HG03432 (cell line): ENCODE measurements at regions not wholly inside any gene's neighbourhood (a gene's known extent, or its start where the extent isn't known, plus 50 kb on each side); places are given as distances from the start of the nearest gene placed in this dataset.

Experiments
- ATAC-seq: cut with Tn5 transposase; IDR thresholded peaks from one replicate; pipeline ENCODE4 v1.9.1; 2021; ENCODE audit warnings: mild to moderate bottlenecking, moderate library complexity; ENCODE audit not compliant: unreplicated experiment

- no peak for ATAC-seq
These were observed 461.0 kb downstream of the IPMK start for GRCh38 chr10:57806675-57807074.

GRCh38 chr10:57799625-57800024 is 468.1 kb downstream of the IPMK start:
- ATAC-seq, result no peak

GRCh38 chr10:57798830-57799229 is 468.9 kb downstream of the IPMK start:
- ATAC-seq, result no peak

GRCh38 chr10:57791546-57791945 is 476.1 kb downstream of the IPMK start:
- no peak for ATAC-seq

GRCh38 chr10:57790703-57791102 is 477.0 kb downstream of the IPMK start:
- ATAC-seq, result no peak

GRCh38 chr10:57788117-57788516 is 479.6 kb downstream of the IPMK start:
- ATAC-seq, result no peak

GRCh38 chr10:57786850-57787750 is 480.6 kb downstream of the IPMK start:
- no peak for ATAC-seq

- ATAC-seq, result no peak
These were observed 481.4 kb downstream of the IPMK start for GRCh38 chr10:57786331-57786730.

GRCh38 chr10:57785546-57785945 is 482.1 kb downstream of the IPMK start:
- no peak for ATAC-seq

GRCh38 chr10:57785068-57785467 is 482.6 kb downstream of the IPMK start:
- no peak for ATAC-seq

- no peak for ATAC-seq
These were observed 490.8 kb downstream of the IPMK start for GRCh38 chr10:57776688-57777432.

- ATAC-seq, result no peak
These were observed 492.4 kb downstream of the IPMK start for GRCh38 chr10:57775250-57775649.

GRCh38 chr10:57769298-57769697 is 498.4 kb downstream of the IPMK start:
- no peak for ATAC-seq

- ATAC-seq, result no peak
These were observed 507.9 kb downstream of the IPMK start for GRCh38 chr10:57759777-57760176.

GRCh38 chr10:57754803-57755202 is 512.9 kb downstream of the IPMK start:
- ATAC-seq, result no peak

GRCh38 chr10:57743711-57744110 is 524.0 kb downstream of the IPMK start:
- ATAC-seq, result no peak

- ATAC-seq, result no peak
These were observed 525.9 kb downstream of the IPMK start for GRCh38 chr10:57741751-57742150.

GRCh38 chr10:57723305-57723704 is 544.4 kb downstream of the IPMK start:
- ATAC-seq, result no peak

- ATAC-seq, result no peak
These were observed 550.8 kb downstream of the IPMK start for GRCh38 chr10:57716884-57717283.

GRCh38 chr10:57715233-57715632 is 552.5 kb downstream of the IPMK start:
- ATAC-seq, result no peak

- no peak for ATAC-seq
These were observed 560.4 kb downstream of the IPMK start for GRCh38 chr10:57707300-57707658.
